ENCODE measurements at regions not wholly inside any gene's neighbourhood (a gene's known extent, or its start where the extent isn't known, plus 50 kb on each side); places are given as distances from the start of the nearest gene placed in this dataset.
A peak's percentile ranks its signal among the peaks of the same experiment; 100 is the strongest.

GRCh38 chr10:113386005-113386404, 166.8 kb upstream of the HABP2 start (continued):
- TF ChIP-seq PRDM10 (tag by site-specific recombination; IDR thresholded peaks at IDR 0.05), result 0 out of 2 replicates have a peak, but pooled peaks have one; percentile 28

- Histone ChIP-seq H3K36me3 (ENCODE audit: control insufficient read depth in 2 of 2, insufficient read depth in 1 of 2, low read length in 2 of 2) (no peaks in the 10 kb centered on the region), H3K27ac (ENCODE audit: extremely low read depth, low read depth, low read length) (no peak overlapping the region), H3K9me3 (ENCODE audit: control insufficient read depth, insufficient read depth, low read depth, low read length) (no peaks in the 10 kb centered on the region), H3K4me1 (ENCODE audit: control insufficient read depth, insufficient read depth, low read length) (no peaks in the 10 kb centered on the region), H3K4me3 (ENCODE audit: low read depth, low read length) (no peak overlapping the region)
- TF ChIP-seq KLF10 (tag by site-specific recombination; IDR thresholded peaks at IDR 0.05) (no peak), MEIS1 (CRISPR knock-in tag; IDR thresholded peaks at IDR 0.05; ENCODE audit: borderline replicate concordance) (no peak), EGR2 (tag by site-specific recombination; IDR thresholded peaks at IDR 0.05; ENCODE audit: low read depth) (no peak)
- CTCF ChIA-PET, result no interaction called here
- POLR2A ChIA-PET, result no interaction called here
Observed at GRCh38 chr10:113389969-113390368, 162.9 kb upstream of the HABP2 start.

GRCh38 chr10:113390896-113391295, 162.0 kb upstream of the HABP2 start:
- ChIA-PET POLR2A (no interaction called here), CTCF (no interaction called here)
- H3K4me1 ChIP-seq (ENCODE audit: control insufficient read depth, insufficient read depth, low read length), result no peaks in the 10 kb centered on the region
- H3K4me3 ChIP-seq (ENCODE audit: low read depth, low read length), result no peak overlapping the region
- no peak for TF ChIP-seq KLF16 (tag by site-specific recombination; IDR thresholded peaks at IDR 0.05)
- no peaks in the 10 kb centered on the region for H3K36me3 ChIP-seq (ENCODE audit: control insufficient read depth in 2 of 2, insufficient read depth in 1 of 2, low read length in 2 of 2)
- H3K27ac ChIP-seq (ENCODE audit: extremely low read depth, low read depth, low read length), result no peak overlapping the region
- H3K9me3 ChIP-seq (ENCODE audit: control insufficient read depth, insufficient read depth, low read depth, low read length), result no peaks in the 10 kb centered on the region

DNA sequence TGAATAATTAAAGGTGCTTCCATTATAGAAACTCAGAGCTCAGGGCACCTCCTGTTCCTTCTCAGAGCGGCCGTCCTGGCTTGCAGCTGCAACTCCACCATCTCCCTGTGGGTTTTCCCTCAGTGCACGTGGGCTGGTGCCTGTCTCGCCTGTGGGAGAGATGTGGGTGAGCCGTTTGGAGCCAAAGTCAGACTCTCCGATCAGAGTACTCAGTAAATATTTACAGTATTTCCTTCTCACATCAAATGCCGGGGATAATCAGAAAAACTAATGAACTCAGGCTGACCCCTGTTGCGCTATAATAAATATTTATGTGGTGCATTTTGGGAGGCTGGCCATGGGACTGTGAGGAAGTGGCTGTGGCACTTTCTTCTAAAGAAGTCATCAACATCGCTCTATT, 155.8 kb upstream of the HABP2 start:
- H3K27ac ChIP-seq (ENCODE audit: extremely low read depth, low read depth, low read length), result no peak overlapping the region
- ChIA-PET CTCF (interaction anchor here (0.6 kb wide), 1 partner anchor 87 kb away, joined by 4 read pairs; no protein-coding TSS in a partner anchor), POLR2A (no interaction called here)
- no peaks in the 10 kb centered on the region for H3K36me3 ChIP-seq (ENCODE audit: control insufficient read depth in 2 of 2, insufficient read depth in 1 of 2, low read length in 2 of 2)
- TF ChIP-seq MEIS1 (CRISPR knock-in tag; IDR thresholded peaks at IDR 0.05; ENCODE audit: borderline replicate concordance), result no peak
- no peak overlapping the region for H3K4me3 ChIP-seq (ENCODE audit: low read depth, low read length)
- no peaks in the 10 kb centered on the region for H3K4me1 ChIP-seq (ENCODE audit: control insufficient read depth, insufficient read depth, low read length)
- H3K9me3 ChIP-seq (ENCODE audit: control insufficient read depth, insufficient read depth, low read depth, low read length), result no peaks in the 10 kb centered on the region

DNA sequence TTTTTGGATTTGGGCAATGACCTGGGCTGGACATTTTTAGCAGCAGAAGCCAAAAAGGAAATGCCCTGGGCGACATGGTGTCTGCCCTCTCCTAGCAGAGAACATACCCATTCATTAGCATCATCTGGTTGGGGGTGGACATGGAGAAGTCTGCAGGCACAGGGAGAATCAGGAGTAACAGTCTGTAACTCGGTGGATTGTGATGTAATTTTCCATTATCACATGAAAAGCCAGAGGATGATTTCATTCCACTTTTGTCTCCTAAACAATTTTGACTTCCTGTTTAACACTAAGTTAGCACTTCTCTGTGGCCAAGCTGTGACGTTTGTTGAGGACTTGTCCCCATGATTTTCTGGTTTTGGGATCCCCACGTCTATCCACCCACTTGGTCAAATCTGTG, 153.8 kb upstream of the HABP2 start:
- CTCF ChIA-PET, result interaction anchor here (0.6 to 1.5 kb wide), 2 partner anchors 14 to 55 kb away, joined by 3 to 6 read pairs; no protein-coding TSS in a partner anchor
- POLR2A ChIA-PET, result no interaction called here
- H3K36me3 ChIP-seq (ENCODE audit: control insufficient read depth in 2 of 2, insufficient read depth in 1 of 2, low read length in 2 of 2), result no peaks in the 10 kb centered on the region
- H3K9me3 ChIP-seq (ENCODE audit: control insufficient read depth, insufficient read depth, low read depth, low read length), result no peaks in the 10 kb centered on the region
- no peak overlapping the region for H3K4me3 ChIP-seq (ENCODE audit: low read depth, low read length)
- H3K27ac ChIP-seq (ENCODE audit: extremely low read depth, low read depth, low read length), result no peak overlapping the region
- H3K4me1 ChIP-seq (ENCODE audit: control insufficient read depth, insufficient read depth, low read length), result no peaks in the 10 kb centered on the region
- TF ChIP-seq ZNF140 (tag by site-specific recombination; IDR thresholded peaks at IDR 0.05) (no peak), ZNF660 (tag by site-specific recombination; IDR thresholded peaks at IDR 0.05) (no peak), ZNF830 (tag by site-specific recombination; IDR thresholded peaks at IDR 0.05; ENCODE audit: low read depth) (no peak), KLF17 (tag by site-specific recombination; IDR thresholded peaks at IDR 0.05) (no peak), TRIM28 (IDR thresholded peaks at IDR 0.05; ENCODE audit: borderline replicate concordance, low read length) (no peak), ZNF202 (tag by site-specific recombination; IDR thresholded peaks at IDR 0.05; ENCODE audit: borderline replicate concordance) (no peak), YY2 (tag by site-specific recombination; IDR thresholded peaks at IDR 0.05) (no peak)
- TF ChIP-seq, protein P1, sequence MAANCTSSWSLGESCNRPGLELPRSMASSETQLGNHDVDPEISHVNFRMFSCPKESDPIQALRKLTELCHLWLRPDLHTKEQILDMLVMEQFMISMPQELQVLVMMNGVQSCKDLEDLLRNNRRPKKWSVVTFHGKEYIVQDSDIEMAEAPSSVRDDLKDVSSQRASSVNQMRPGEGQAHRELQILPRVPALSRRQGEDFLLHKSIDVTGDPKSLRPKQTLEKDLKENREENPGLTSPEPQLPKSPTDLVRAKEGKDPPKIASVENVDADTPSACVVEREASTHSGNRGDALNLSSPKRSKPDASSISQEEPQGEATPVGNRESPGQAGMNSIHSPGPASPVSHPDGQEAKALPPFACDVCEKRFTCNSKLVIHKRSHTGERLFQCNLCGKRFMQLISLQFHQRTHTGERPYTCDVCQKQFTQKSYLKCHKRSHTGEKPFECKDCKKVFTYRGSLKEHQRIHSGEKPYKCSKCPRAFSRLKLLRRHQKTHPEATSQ (tag by site-specific recombination; IDR thresholded peaks at IDR 0.05), result no peak
- TF ChIP-seq, protein P2, sequence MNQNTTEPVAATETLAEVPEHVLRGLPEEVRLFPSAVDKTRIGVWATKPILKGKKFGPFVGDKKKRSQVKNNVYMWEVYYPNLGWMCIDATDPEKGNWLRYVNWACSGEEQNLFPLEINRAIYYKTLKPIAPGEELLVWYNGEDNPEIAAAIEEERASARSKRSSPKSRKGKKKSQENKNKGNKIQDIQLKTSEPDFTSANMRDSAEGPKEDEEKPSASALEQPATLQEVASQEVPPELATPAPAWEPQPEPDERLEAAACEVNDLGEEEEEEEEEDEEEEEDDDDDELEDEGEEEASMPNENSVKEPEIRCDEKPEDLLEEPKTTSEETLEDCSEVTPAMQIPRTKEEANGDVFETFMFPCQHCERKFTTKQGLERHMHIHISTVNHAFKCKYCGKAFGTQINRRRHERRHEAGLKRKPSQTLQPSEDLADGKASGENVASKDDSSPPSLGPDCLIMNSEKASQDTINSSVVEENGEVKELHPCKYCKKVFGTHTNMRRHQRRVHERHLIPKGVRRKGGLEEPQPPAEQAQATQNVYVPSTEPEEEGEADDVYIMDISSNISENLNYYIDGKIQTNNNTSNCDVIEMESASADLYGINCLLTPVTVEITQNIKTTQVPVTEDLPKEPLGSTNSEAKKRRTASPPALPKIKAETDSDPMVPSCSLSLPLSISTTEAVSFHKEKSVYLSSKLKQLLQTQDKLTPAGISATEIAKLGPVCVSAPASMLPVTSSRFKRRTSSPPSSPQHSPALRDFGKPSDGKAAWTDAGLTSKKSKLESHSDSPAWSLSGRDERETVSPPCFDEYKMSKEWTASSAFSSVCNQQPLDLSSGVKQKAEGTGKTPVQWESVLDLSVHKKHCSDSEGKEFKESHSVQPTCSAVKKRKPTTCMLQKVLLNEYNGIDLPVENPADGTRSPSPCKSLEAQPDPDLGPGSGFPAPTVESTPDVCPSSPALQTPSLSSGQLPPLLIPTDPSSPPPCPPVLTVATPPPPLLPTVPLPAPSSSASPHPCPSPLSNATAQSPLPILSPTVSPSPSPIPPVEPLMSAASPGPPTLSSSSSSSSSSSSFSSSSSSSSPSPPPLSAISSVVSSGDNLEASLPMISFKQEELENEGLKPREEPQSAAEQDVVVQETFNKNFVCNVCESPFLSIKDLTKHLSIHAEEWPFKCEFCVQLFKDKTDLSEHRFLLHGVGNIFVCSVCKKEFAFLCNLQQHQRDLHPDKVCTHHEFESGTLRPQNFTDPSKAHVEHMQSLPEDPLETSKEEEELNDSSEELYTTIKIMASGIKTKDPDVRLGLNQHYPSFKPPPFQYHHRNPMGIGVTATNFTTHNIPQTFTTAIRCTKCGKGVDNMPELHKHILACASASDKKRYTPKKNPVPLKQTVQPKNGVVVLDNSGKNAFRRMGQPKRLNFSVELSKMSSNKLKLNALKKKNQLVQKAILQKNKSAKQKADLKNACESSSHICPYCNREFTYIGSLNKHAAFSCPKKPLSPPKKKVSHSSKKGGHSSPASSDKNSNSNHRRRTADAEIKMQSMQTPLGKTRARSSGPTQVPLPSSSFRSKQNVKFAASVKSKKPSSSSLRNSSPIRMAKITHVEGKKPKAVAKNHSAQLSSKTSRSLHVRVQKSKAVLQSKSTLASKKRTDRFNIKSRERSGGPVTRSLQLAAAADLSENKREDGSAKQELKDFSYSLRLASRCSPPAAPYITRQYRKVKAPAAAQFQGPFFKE (tag by site-specific recombination; IDR thresholded peaks at IDR 0.05; ENCODE audit: borderline replicate concordance), result no peak

Data from HEK293 (cell line).